ENCODE measurements at regions not wholly inside any gene's neighbourhood (a gene's known extent, or its start where the extent isn't known, plus 50 kb on each side); places are given as distances from the start of the nearest gene placed in this dataset.

- H3K27ac ChIP-seq: no peak overlapping the region
- H3K27me3 ChIP-seq: no peaks in the 10 kb centered on the region
- peaks cover 0 to 10% (median 4%) of the 10 kb centered on the region in 4 donors for H3K9me3 ChIP-seq
- intact Hi-C loops (cut with DNase I; ENCODE audit: low total_unique reads): no loop called here
- no peak for DNase-seq
- H3K4me1 ChIP-seq: no peaks in the 10 kb centered on the region
- H3K4me3 ChIP-seq: no peak overlapping the region
- 34 to 57% (median 46%) methylated on average over 2 of the region's 2 CpGs for WGBS, 5 donors
- H3K36me3 ChIP-seq: no peaks in the 10 kb centered on the region
- TF ChIP-seq POLR2A (IDR thresholded peaks at IDR 0.05) (no peak), POLR2AphosphoS5 (IDR thresholded peaks at IDR 0.05) (no peak), EP300 (IDR thresholded peaks at IDR 0.05) (no peak)
- TF ChIP-seq, protein P1, sequence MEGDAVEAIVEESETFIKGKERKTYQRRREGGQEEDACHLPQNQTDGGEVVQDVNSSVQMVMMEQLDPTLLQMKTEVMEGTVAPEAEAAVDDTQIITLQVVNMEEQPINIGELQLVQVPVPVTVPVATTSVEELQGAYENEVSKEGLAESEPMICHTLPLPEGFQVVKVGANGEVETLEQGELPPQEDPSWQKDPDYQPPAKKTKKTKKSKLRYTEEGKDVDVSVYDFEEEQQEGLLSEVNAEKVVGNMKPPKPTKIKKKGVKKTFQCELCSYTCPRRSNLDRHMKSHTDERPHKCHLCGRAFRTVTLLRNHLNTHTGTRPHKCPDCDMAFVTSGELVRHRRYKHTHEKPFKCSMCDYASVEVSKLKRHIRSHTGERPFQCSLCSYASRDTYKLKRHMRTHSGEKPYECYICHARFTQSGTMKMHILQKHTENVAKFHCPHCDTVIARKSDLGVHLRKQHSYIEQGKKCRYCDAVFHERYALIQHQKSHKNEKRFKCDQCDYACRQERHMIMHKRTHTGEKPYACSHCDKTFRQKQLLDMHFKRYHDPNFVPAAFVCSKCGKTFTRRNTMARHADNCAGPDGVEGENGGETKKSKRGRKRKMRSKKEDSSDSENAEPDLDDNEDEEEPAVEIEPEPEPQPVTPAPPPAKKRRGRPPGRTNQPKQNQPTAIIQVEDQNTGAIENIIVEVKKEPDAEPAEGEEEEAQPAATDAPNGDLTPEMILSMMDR (IDR thresholded peaks at IDR 0.05): no peak
Observed at GRCh38 chr13:86377451-86377850, 578.2 kb upstream of the SLITRK6 start.

- peaks cover 0 to 12% (median 2%) of the 10 kb centered on the region in 4 donors for H3K9me3 ChIP-seq
- no peak overlapping the region for H3K4me3 ChIP-seq
- TF ChIP-seq, protein P1 (IDR thresholded peaks at IDR 0.05): no peak
- no peak for TF ChIP-seq EP300 (IDR thresholded peaks at IDR 0.05)
- intact Hi-C loops (cut with DNase I; ENCODE audit: low total_unique reads): no loop called here
- no peaks in the 10 kb centered on the region for H3K4me1 ChIP-seq
- H3K27ac ChIP-seq: no peak overlapping the region
- H3K27me3 ChIP-seq: no peaks in the 10 kb centered on the region
- no peak for DNase-seq
- 51 to 69% (median 62%) methylated on average over 2 of the region's 2 CpGs for WGBS, 5 donors
- H3K36me3 ChIP-seq: no peaks in the 10 kb centered on the region
Observed at GRCh38 chr13:86378628-86379027, 579.4 kb upstream of the SLITRK6 start.

- TF ChIP-seq POLR2A (IDR thresholded peaks at IDR 0.05): no peak
- TF ChIP-seq POLR2AphosphoS5 (IDR thresholded peaks at IDR 0.05): no peak
- Histone ChIP-seq H3K9me3 (peaks cover 0 to 10% (median 0%) of the 10 kb centered on the region in 4 donors), H3K27me3 (no peaks in the 10 kb centered on the region), H3K27ac (no peak overlapping the region), H3K36me3 (no peaks in the 10 kb centered on the region), H3K4me3 (no peak overlapping the region), H3K4me1 (no peaks in the 10 kb centered on the region)
- WGBS, 5 donors: 69 to 77% (median 72%) methylated on average over 4 of the region's 4 CpGs
- intact Hi-C loops (cut with DNase I; ENCODE audit: low total_unique reads): no loop called here
- DNase-seq: no peak
Observed at GRCh38 chr13:86383151-86383550, 583.9 kb upstream of the SLITRK6 start.

DNA sequence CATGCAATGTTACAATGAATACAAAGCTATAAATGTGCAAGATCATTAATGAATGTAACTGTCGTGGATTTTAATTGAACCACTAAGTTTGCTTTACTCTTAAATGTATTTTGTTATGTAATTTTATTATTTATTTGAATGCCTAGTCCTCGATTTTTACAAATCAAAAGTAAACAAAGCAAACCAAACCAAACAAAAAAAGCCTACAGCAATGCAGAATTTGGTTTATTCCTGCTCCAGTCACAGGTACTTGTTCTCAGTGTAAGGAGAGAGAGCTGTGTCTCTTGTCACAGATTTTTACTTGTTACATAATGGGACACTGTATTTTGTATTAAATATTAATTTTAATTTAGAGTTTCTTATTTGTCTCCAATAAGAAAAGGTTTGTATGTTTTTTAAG, 584.3 kb upstream of the SLITRK6 start:
- Histone ChIP-seq H3K27ac (no peak overlapping the region), H3K4me1 (no peaks in the 10 kb centered on the region), H3K36me3 (no peaks in the 10 kb centered on the region), H3K9me3 (peaks cover 0 to 10% (median 0%) of the 10 kb centered on the region in 4 donors), H3K27me3 (no peaks in the 10 kb centered on the region), H3K4me3 (no peak overlapping the region)
- no peak for DNase-seq
- WGBS, 5 donors: 27 to 39% (median 31%) methylated on average over 2 of the region's 2 CpGs
- intact Hi-C loops (cut with DNase I; ENCODE audit: low total_unique reads): no loop called here
- TF ChIP-seq, protein P1 (IDR thresholded peaks at IDR 0.05): no peak

DNA sequence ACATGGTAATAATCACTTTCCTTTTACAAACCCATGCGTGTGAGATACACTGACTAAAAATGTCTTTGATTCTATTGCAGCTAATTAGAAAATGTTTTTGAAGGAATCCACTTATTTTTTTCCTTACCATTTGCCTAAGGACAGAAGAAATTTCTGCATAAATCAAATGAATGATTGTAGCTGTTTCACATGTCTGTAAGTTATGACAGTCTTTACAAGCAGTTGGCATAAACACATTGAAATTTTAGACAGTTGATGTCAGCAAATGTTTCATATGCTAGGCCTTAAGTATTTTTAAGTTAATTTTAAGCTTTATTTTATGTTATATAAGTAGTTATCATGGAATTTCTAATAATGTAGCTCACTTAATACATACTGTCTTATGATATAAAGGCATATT, 598.4 kb upstream of the SLITRK6 start:
- Histone ChIP-seq H3K4me3 (no peak overlapping the region), H3K4me1 (no peaks in the 10 kb centered on the region), H3K9me3 (no peaks in the 10 kb centered on the region), H3K27me3 (no peaks in the 10 kb centered on the region), H3K27ac (no peak overlapping the region), H3K36me3 (no peaks in the 10 kb centered on the region)
- intact Hi-C loops (cut with DNase I; ENCODE audit: low total_unique reads): no loop called here
- TF ChIP-seq EP300 (IDR thresholded peaks at IDR 0.05) (no peak), POLR2AphosphoS5 (IDR thresholded peaks at IDR 0.05) (no peak), POLR2A (IDR thresholded peaks at IDR 0.05) (no peak)
- TF ChIP-seq, protein P1 (IDR thresholded peaks at IDR 0.05): no peak
- no peak for DNase-seq
- WGBS, 5 donors: 78 to 95% (median 93%) methylated on average over 1 of the region's 1 CpG

Data from stomach (tissue), 8 donors.